Chondrocyte (in vitro differentiated cells): ENCODE measurements at regions not wholly inside any gene's neighbourhood (a gene's known extent, or its start where the extent isn't known, plus 50 kb on each side); places are given as distances from the start of the nearest gene placed in this dataset.

Source experiments
- DNase-seq: peaks from one replicate; pipeline ENCODE4 v3.0.0; 2021; ENCODE audit warnings: mixed read lengths, low spot score
- H3K27ac Mint-ChIP-seq: one replicate; pipeline ENCODE4 v1.8.0; 2021; ENCODE audit warnings: mild to moderate bottlenecking, moderate library complexity, mixed read lengths; ENCODE audit not compliant: unreplicated experiment
- H3K27me3 Mint-ChIP-seq: 2 replicates; pipeline ENCODE4 v1.8.0; 2021; ENCODE audit warnings: low read depth, mixed read lengths
- H3K36me3 Mint-ChIP-seq: 2 replicates; pipeline ENCODE4 v1.8.0; 2021; ENCODE audit warnings: low read depth, mixed read lengths
- H3K4me1 Mint-ChIP-seq: 2 replicates; pipeline ENCODE4 v1.8.0; 2021; ENCODE audit warnings: low read depth, mild to moderate bottlenecking, mixed read lengths
- H3K4me3 Mint-ChIP-seq: one replicate; pipeline ENCODE4 v1.8.0; 2021; ENCODE audit warnings: mild to moderate bottlenecking, moderate library complexity, mixed read lengths; ENCODE audit not compliant: unreplicated experiment
- H3K9me3 Mint-ChIP-seq: 2 replicates; pipeline ENCODE4 v1.8.0; 2021; ENCODE audit warnings: low read depth, mixed read lengths
- CTCF ChIP-seq: fragments of 200-600 bp; sonication (generic); IDR thresholded peaks from 2 replicates; pipeline ENCODE4 v1.5.0; 2021; ENCODE audit warnings: antibody characterized with exemption, mild to moderate bottlenecking, moderate library complexity

GRCh38 chr9:32278991-32279390, 105.5 kb upstream of the ACO1 start:
- no peak overlapping the region for H3K27ac Mint-ChIP-seq
- no peaks in the 10 kb centered on the region for H3K9me3 Mint-ChIP-seq
- peaks cover 3% of the 10 kb centered on the region for H3K27me3 Mint-ChIP-seq
- no peak for DNase-seq
- no peak overlapping the region for H3K4me3 Mint-ChIP-seq
- H3K36me3 Mint-ChIP-seq, result no peaks in the 10 kb centered on the region
- no peak for TF ChIP-seq CTCF
- no peaks in the 10 kb centered on the region for H3K4me1 Mint-ChIP-seq

- no peak for TF ChIP-seq CTCF
- H3K27ac Mint-ChIP-seq, result no peak overlapping the region
- no peak for DNase-seq
- H3K36me3 Mint-ChIP-seq, result no peaks in the 10 kb centered on the region
- H3K4me1 Mint-ChIP-seq, result no peaks in the 10 kb centered on the region
- H3K9me3 Mint-ChIP-seq, result peaks cover 9% of the 10 kb centered on the region
- H3K4me3 Mint-ChIP-seq, result no peak overlapping the region
- peaks cover 28% of the 10 kb centered on the region for H3K27me3 Mint-ChIP-seq
Observed at GRCh38 chr9:32289756-32290155, 94.7 kb upstream of the ACO1 start.

GRCh38 chr9:32291370-32291769, 93.1 kb upstream of the ACO1 start:
- no peaks in the 10 kb centered on the region for H3K36me3 Mint-ChIP-seq
- H3K27me3 Mint-ChIP-seq, result peaks cover 30% of the 10 kb centered on the region
- H3K4me1 Mint-ChIP-seq, result no peaks in the 10 kb centered on the region
- no peak overlapping the region for H3K27ac Mint-ChIP-seq
- H3K4me3 Mint-ChIP-seq, result no peak overlapping the region
- DNase-seq, result no peak
- TF ChIP-seq CTCF, result no peak
- H3K9me3 Mint-ChIP-seq, result peaks cover 9% of the 10 kb centered on the region

- no peaks in the 10 kb centered on the region for H3K4me1 Mint-ChIP-seq
- H3K4me3 Mint-ChIP-seq, result no peak overlapping the region
- peaks cover 26% of the 10 kb centered on the region for H3K27me3 Mint-ChIP-seq
- no peak overlapping the region for H3K27ac Mint-ChIP-seq
- H3K36me3 Mint-ChIP-seq, result no peaks in the 10 kb centered on the region
- H3K9me3 Mint-ChIP-seq, result no peaks in the 10 kb centered on the region
- DNase-seq, result no peak
- TF ChIP-seq CTCF, result no peak
Observed at GRCh38 chr9:32292611-32293010, 91.8 kb upstream of the ACO1 start.

GRCh38 chr9:32293091-32293490, 91.4 kb upstream of the ACO1 start:
- H3K27ac Mint-ChIP-seq, result no peak overlapping the region
- no peak for TF ChIP-seq CTCF
- no peak overlapping the region for H3K4me3 Mint-ChIP-seq
- H3K4me1 Mint-ChIP-seq, result no peaks in the 10 kb centered on the region
- no peaks in the 10 kb centered on the region for H3K9me3 Mint-ChIP-seq
- DNase-seq, result no peak
- peaks cover 30% of the 10 kb centered on the region for H3K27me3 Mint-ChIP-seq
- H3K36me3 Mint-ChIP-seq, result no peaks in the 10 kb centered on the region
